Erythroblast (primary cell): ENCODE measurements at regions not wholly inside any gene's neighbourhood (a gene's known extent, or its start where the extent isn't known, plus 50 kb on each side); places are given as distances from the start of the nearest gene placed in this dataset.

Source experiments
- GATA1 ChIP-seq: IDR thresholded peaks from 2 replicates; pipeline ENCODE4 v1.6.1; 2011; ENCODE audit warnings: low read depth, mild to moderate bottlenecking, control low read depth, low read length, moderate library complexity
- POLR2A ChIP-seq: IDR thresholded peaks from 2 replicates; pipeline ENCODE4 v1.6.1; 2011; ENCODE audit warnings: mild to moderate bottlenecking, low read length

GRCh38 chr4:189202869-189203271 is 737.8 kb upstream of the FRG1 start:
- TF ChIP-seq POLR2A (no peak), GATA1 (no peak)
